H9 (cell line): ENCODE measurements at regions not wholly inside any gene's neighbourhood (a gene's known extent, or its start where the extent isn't known, plus 50 kb on each side); places are given as distances from the start of the nearest gene placed in this dataset.

Experiments
- DNase-seq: peaks from one replicate; pipeline ENCODE4 v3.0.0-alpha.2; 2017
- H2AFZ ChIP-seq: one replicate; pipeline ENCODE4 v1.6.1; 2013; ENCODE audit warnings: mild to moderate bottlenecking, low read length, control low read depth, moderate library complexity
- H2AK5ac ChIP-seq: 2 replicates; pipeline ENCODE4 v1.6.1; 2013; ENCODE audit warnings: low read length, control low read depth, mixed read lengths; ENCODE audit not compliant: insufficient read length
- H2BK120ac ChIP-seq: one replicate; pipeline ENCODE4 v1.6.1; 2013; ENCODE audit warnings: low read depth, mild to moderate bottlenecking, low read length, control low read depth, inconsistent platforms; ENCODE audit not compliant: poor library complexity, severe bottlenecking
- H2BK12ac ChIP-seq: 2 replicates; pipeline ENCODE4 v1.6.1; 2013; ENCODE audit warnings: low read length, control low read depth, mixed read lengths, low read depth; ENCODE audit not compliant: insufficient read length
- H2BK15ac ChIP-seq: 2 replicates; pipeline ENCODE4 v1.6.1; 2013; ENCODE audit warnings: low read depth, low read length, control low read depth
- H2BK20ac ChIP-seq: one replicate; pipeline ENCODE4 v1.6.1; 2013; ENCODE audit warnings: low read depth, mild to moderate bottlenecking, low read length, control low read depth, inconsistent platforms; ENCODE audit not compliant: poor library complexity, severe bottlenecking
- H2BK5ac ChIP-seq: 2 replicates; pipeline ENCODE4 v1.6.1; 2013; ENCODE audit warnings: low read length, control low read depth, mixed read lengths; ENCODE audit not compliant: insufficient read length
- H3K14ac ChIP-seq: 2 replicates; pipeline ENCODE4 v1.6.1; 2013; ENCODE audit warnings: low read length, control low read depth; ENCODE audit not compliant: insufficient read depth
- H3K18ac ChIP-seq: 2 replicates; pipeline ENCODE4 v1.6.1; 2013; ENCODE audit warnings: low read depth, mild to moderate bottlenecking, mixed read lengths, low read length, control low read depth; ENCODE audit not compliant: insufficient read length
- H3K23ac ChIP-seq: 2 replicates; pipeline ENCODE4 v1.6.1; 2013; ENCODE audit warnings: low read length, control low read depth, mixed read lengths, low read depth; ENCODE audit not compliant: insufficient read length
- H3K23me2 ChIP-seq: 2 replicates; pipeline ENCODE4 v1.6.1; 2013; ENCODE audit warnings: low read depth, mild to moderate bottlenecking, mixed read lengths, low read length, control low read depth; ENCODE audit not compliant: insufficient read length, poor library complexity, severe bottlenecking
- H3K27ac ChIP-seq: 2 replicates; pipeline ENCODE4 v1.5.1; 2013; ENCODE audit warnings: low read length, control low read depth, mixed read lengths, low read depth; ENCODE audit not compliant: insufficient read length
- H3K27me3 ChIP-seq: 2 replicates; pipeline ENCODE4 v1.6.1; 2013; ENCODE audit warnings: low read length, control low read depth, inconsistent platforms; ENCODE audit not compliant: insufficient read depth
- H3K4ac ChIP-seq: 2 replicates; pipeline ENCODE4 v1.6.1; 2013; ENCODE audit warnings: low read depth, mild to moderate bottlenecking, control low read depth, inconsistent platforms, low read length, moderate library complexity
- H3K4me1 ChIP-seq: 2 replicates; pipeline ENCODE4 v1.6.1; 2013; ENCODE audit warnings: low read length, control low read depth, inconsistent platforms; ENCODE audit not compliant: insufficient read depth
- H3K4me2 ChIP-seq: 2 replicates; pipeline ENCODE4 v1.6.1; 2013; ENCODE audit warnings: low read length, control low read depth, mixed read lengths; ENCODE audit not compliant: insufficient read length, insufficient read depth
- H3K56ac ChIP-seq: 2 replicates; pipeline ENCODE4 v1.6.1; 2013; ENCODE audit warnings: low read depth, mild to moderate bottlenecking, mixed read lengths, low read length, control low read depth; ENCODE audit not compliant: insufficient read length
- H3K79me1 ChIP-seq: 2 replicates; pipeline ENCODE4 v1.6.1; 2013; ENCODE audit warnings: low read depth, mild to moderate bottlenecking, moderate library complexity, low read length, control low read depth, inconsistent platforms; ENCODE audit not compliant: insufficient read depth, poor library complexity, severe bottlenecking
- H3K79me2 ChIP-seq: 2 replicates; pipeline ENCODE4 v1.6.1; 2013; ENCODE audit warnings: low read length, control low read depth, inconsistent platforms; ENCODE audit not compliant: insufficient read depth
- H3K9ac ChIP-seq: 2 replicates; pipeline ENCODE4 v1.6.1; 2013; ENCODE audit warnings: low read length, control low read depth, mixed read lengths; ENCODE audit not compliant: insufficient read length; ENCODE audit errors: extremely low read depth
- H3K9me3 ChIP-seq: one replicate; pipeline ENCODE4 v1.6.1; 2013; ENCODE audit warnings: low read depth, low read length, inconsistent platforms; ENCODE audit not compliant: control insufficient read depth
- H3T11ph ChIP-seq: one replicate; pipeline ENCODE4 v1.6.1; 2013; ENCODE audit warnings: mild to moderate bottlenecking, low read length, control low read depth, inconsistent platforms
- H4K20me1 ChIP-seq: one replicate; pipeline ENCODE4 v1.6.1; 2013; ENCODE audit not compliant: control insufficient read depth, insufficient read length, insufficient read depth
- H4K5ac ChIP-seq: 2 replicates; pipeline ENCODE4 v1.6.1; 2013; ENCODE audit warnings: low read depth, mild to moderate bottlenecking, mixed read lengths, low read length, control low read depth; ENCODE audit not compliant: insufficient read length
- H4K8ac ChIP-seq: replicated peaks from 2 replicates; pipeline ENCODE4 v1.6.1; 2013; ENCODE audit warnings: low read length, control low read depth, mixed read lengths, low read depth; ENCODE audit not compliant: insufficient read length
- H4K91ac ChIP-seq: 2 replicates; pipeline ENCODE4 v1.6.1; 2013; ENCODE audit warnings: low read depth, mild to moderate bottlenecking, moderate library complexity, mixed read lengths, low read length, control low read depth; ENCODE audit not compliant: insufficient read length
- H3K27ac Mint-ChIP-seq, 3 experiments: 2 replicates in 2 of 3; 3 replicates in 1 of 3; pipeline ENCODE4 v1.8.0; 2020 to 2021; ENCODE audit warnings: mixed read lengths in 3 of 3, mild to moderate bottlenecking in 1 of 3, moderate library complexity in 1 of 3
- H3K27me3 Mint-ChIP-seq: 2 replicates; pipeline ENCODE4 v1.8.0; 2021; ENCODE audit warnings: low read depth, mild to moderate bottlenecking, moderate library complexity, mixed read lengths
- H3K36me3 Mint-ChIP-seq, 3 experiments: 2 replicates in 2 of 3; 3 replicates in 1 of 3; pipeline ENCODE4 v1.8.0; 2020 to 2021; ENCODE audit warnings: low read depth in 3 of 3, mixed read lengths in 3 of 3; ENCODE audit not compliant: insufficient read depth in 1 of 3
- H3K4me1 Mint-ChIP-seq, 2 experiments: 2 replicates each; pipeline ENCODE4 v1.8.0; 2020; ENCODE audit warnings: mixed read lengths in 2 of 2
- H3K4me3 Mint-ChIP-seq, 2 experiments: 2 replicates in 1 of 2; 3 replicates in 1 of 2; pipeline ENCODE4 v1.8.0; 2020 to 2021; ENCODE audit warnings: mild to moderate bottlenecking in 2 of 2, mixed read lengths in 2 of 2, moderate library complexity in 1 of 2
- H3K9me3 Mint-ChIP-seq, 2 experiments: 2 replicates in 1 of 2; 3 replicates in 1 of 2; pipeline ENCODE4 v1.8.0; 2020; ENCODE audit warnings: mild to moderate bottlenecking in 2 of 2, mixed read lengths in 2 of 2, moderate library complexity in 1 of 2
- CTCF ChIP-seq: fragments of 200-600 bp; sonication (generic); conservative IDR thresholded peaks from 3 replicates; pipeline ENCODE4 v1.8.0; 2021; ENCODE audit warnings: antibody characterized with exemption, mild to moderate bottlenecking
- WGBS: extraction: QIAGEN DNeasy Blood & Tissue Kit; methylation state at CpG from one replicate; pipeline ENCODE4 v1.1.7; 2013; ENCODE audit warnings: missing lambda C conversion rate, low lambda C conversion rate, mixed read lengths; ENCODE audit not compliant: insufficient read length; ENCODE audit errors: extremely low coverage; 5-methylcytosine and 5-hydroxymethylcytosine counted together

- Histone ChIP-seq H3K79me2 (no peaks in the 10 kb centered on the region), H2BK5ac (no peak overlapping the region), H2BK15ac (no peak overlapping the region), H4K20me1 (no peaks in the 10 kb centered on the region), H4K8ac (no peak overlapping the region), H3K14ac (no peak overlapping the region), H3K4me2 (no peak overlapping the region), H3K23ac (no peak overlapping the region), H3K18ac (no peak overlapping the region), H2AFZ (no peak overlapping the region), H3K56ac (no peak overlapping the region), H2AK5ac (no peak overlapping the region), H3K4ac (no peak overlapping the region), H3K79me1 (no peaks in the 10 kb centered on the region), H3K27ac (no peak overlapping the region), H3K27me3 (no peaks in the 10 kb centered on the region), H3K23me2 (no peaks in the 10 kb centered on the region), H2BK120ac (no peak overlapping the region), H3K9ac (no peak overlapping the region), H2BK12ac (no peak overlapping the region), H3T11ph (no peak overlapping the region), H4K91ac (no peak overlapping the region), H2BK20ac (no peak overlapping the region), H3K4me1 (no peaks in the 10 kb centered on the region), H4K5ac (no peak overlapping the region), H3K9me3 (no peaks in the 10 kb centered on the region)
- Mint-ChIP-seq H3K27me3 (peaks cover 15% of the 10 kb centered on the region), H3K4me3 (no peak overlapping the region; a peak in 1 of 5 replicates), H3K4me1 (peaks cover 14 to 26% of the 10 kb centered on the region in 2 experiments), H3K27ac (peak overlapping the region in 1 of 3 experiments; percentile 74; a peak in 2 of 7 replicates), H3K9me3 (no peaks in the 10 kb centered on the region; a peak in 1 of 5 replicates), H3K36me3 (no peaks in the 10 kb centered on the region)
- DNase-seq = peak; percentile 50
- no CpG with 5 or more reads among the region's 19 CpGs for WGBS
- TF ChIP-seq CTCF = no peak
These were observed 65.9 kb upstream of the SH3RF3 start for GRCh38 chr2:109062859-109063700.
